ENCODE measurements at regions not wholly inside any gene's neighbourhood (a gene's known extent, or its start where the extent isn't known, plus 50 kb on each side); places are given as distances from the start of the nearest gene placed in this dataset.

DNA sequence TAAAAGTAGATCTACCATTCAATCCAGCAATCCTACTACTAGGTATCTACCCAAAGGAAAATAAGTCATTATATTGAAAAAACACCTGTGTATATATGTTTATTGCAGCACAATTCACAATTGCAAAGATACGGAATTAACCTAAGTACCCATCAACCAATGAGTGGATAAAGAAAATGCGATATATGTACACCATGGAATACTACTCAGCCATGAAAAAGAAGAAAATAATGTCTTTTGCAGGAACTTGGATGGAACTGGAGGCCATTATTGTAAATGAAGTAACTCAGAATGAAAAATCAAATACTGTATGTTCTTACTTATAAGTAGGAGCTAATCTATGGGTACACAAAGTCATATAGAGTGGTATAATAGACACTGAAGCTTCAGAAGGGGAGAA, 63.4 kb upstream of the PITX1 start:
- no peak overlapping the region for H3K4me2 ChIP-seq (ENCODE audit: low read depth, low read length)
- no peaks in the 10 kb centered on the region for H3K4me1 ChIP-seq (ENCODE audit: low read length)
- H3K27ac ChIP-seq (ENCODE audit: low read length) = no peak overlapping the region
- no peaks in the 10 kb centered on the region for H3K27me3 ChIP-seq (replicated peaks; ENCODE audit: insufficient read depth, low read length)
- DNase-seq = no peak
- no peaks in the 10 kb centered on the region for H3F3A ChIP-seq (ENCODE audit: insufficient read depth, low read length)
- H3K36me3 ChIP-seq (replicated peaks; ENCODE audit: insufficient read depth, low read length) = no peaks in the 10 kb centered on the region
- no peaks in the 10 kb centered on the region for H3K9me2 ChIP-seq (replicated peaks; ENCODE audit: insufficient read depth, low read length)
- H3K9me3 ChIP-seq (replicated peaks; ENCODE audit: insufficient read depth, low read length) = no peaks in the 10 kb centered on the region
- no peaks in the 10 kb centered on the region for H3K79me2 ChIP-seq (ENCODE audit: low read length)
- no peak overlapping the region for H3K4me3 ChIP-seq (ENCODE audit: low read length)
- no peak overlapping the region for H3K9ac ChIP-seq (ENCODE audit: low read length)
- H4K20me1 ChIP-seq (ENCODE audit: insufficient read depth, low read length) = no peaks in the 10 kb centered on the region
- TF ChIP-seq EZH2phosphoT487 (IDR thresholded peaks at IDR 0.05; ENCODE audit: low read length) = no peak
- TF ChIP-seq, protein P1, sequence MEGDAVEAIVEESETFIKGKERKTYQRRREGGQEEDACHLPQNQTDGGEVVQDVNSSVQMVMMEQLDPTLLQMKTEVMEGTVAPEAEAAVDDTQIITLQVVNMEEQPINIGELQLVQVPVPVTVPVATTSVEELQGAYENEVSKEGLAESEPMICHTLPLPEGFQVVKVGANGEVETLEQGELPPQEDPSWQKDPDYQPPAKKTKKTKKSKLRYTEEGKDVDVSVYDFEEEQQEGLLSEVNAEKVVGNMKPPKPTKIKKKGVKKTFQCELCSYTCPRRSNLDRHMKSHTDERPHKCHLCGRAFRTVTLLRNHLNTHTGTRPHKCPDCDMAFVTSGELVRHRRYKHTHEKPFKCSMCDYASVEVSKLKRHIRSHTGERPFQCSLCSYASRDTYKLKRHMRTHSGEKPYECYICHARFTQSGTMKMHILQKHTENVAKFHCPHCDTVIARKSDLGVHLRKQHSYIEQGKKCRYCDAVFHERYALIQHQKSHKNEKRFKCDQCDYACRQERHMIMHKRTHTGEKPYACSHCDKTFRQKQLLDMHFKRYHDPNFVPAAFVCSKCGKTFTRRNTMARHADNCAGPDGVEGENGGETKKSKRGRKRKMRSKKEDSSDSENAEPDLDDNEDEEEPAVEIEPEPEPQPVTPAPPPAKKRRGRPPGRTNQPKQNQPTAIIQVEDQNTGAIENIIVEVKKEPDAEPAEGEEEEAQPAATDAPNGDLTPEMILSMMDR (IDR thresholded peaks at IDR 0.05; ENCODE audit: low read length) = no peak
- no peak for TF ChIP-seq EZH2 (optimal IDR thresholded peaks at IDR 0.05; ENCODE audit: low read depth, low read length)
- H2AFZ ChIP-seq (ENCODE audit: low read length) = no peak overlapping the region

DNA sequence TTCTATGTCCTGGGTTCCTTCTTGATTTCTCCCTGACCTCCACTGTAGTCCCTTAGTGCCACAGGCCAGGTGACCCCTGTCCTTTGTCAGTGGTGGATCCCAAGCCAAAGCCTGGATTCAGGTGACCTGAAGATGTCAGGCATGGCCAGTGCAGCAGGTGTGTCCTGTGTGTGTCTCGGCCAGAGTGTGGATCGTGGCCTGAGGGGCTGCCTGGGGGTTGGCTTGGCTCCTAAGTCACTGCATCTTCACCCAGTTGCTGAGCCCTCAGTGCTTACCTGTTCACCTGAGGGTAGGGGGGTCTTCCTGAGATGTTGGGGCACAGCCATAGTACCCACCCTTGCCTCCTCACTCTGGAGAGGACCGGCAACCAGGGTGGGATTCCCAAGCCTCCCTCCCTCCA, 61.8 kb upstream of the PITX1 start:
- Histone ChIP-seq H3K4me1 (ENCODE audit: low read length) (no peaks in the 10 kb centered on the region), H3K4me2 (ENCODE audit: low read depth, low read length) (no peak overlapping the region), H3K36me3 (replicated peaks; ENCODE audit: insufficient read depth, low read length) (no peaks in the 10 kb centered on the region), H3K9me3 (replicated peaks; ENCODE audit: insufficient read depth, low read length) (no peaks in the 10 kb centered on the region), H4K20me1 (ENCODE audit: insufficient read depth, low read length) (no peaks in the 10 kb centered on the region), H3K9ac (ENCODE audit: low read length) (no peak overlapping the region), H2AFZ (ENCODE audit: low read length) (no peak overlapping the region), H3K27ac (ENCODE audit: low read length) (no peak overlapping the region), H3K4me3 (ENCODE audit: low read length) (no peak overlapping the region), H3K9me2 (replicated peaks; ENCODE audit: insufficient read depth, low read length) (no peaks in the 10 kb centered on the region), H3F3A (ENCODE audit: insufficient read depth, low read length) (no peaks in the 10 kb centered on the region), H3K79me2 (ENCODE audit: low read length) (no peaks in the 10 kb centered on the region), H3K27me3 (replicated peaks; ENCODE audit: insufficient read depth, low read length) (no peaks in the 10 kb centered on the region)
- TF ChIP-seq, protein P1 (IDR thresholded peaks at IDR 0.05; ENCODE audit: low read length) = no peak
- TF ChIP-seq EZH2 (optimal IDR thresholded peaks at IDR 0.05; ENCODE audit: low read depth, low read length) = no peak
- TF ChIP-seq EZH2phosphoT487 (IDR thresholded peaks at IDR 0.05; ENCODE audit: low read length) = no peak
- DNase-seq = no peak

DNA sequence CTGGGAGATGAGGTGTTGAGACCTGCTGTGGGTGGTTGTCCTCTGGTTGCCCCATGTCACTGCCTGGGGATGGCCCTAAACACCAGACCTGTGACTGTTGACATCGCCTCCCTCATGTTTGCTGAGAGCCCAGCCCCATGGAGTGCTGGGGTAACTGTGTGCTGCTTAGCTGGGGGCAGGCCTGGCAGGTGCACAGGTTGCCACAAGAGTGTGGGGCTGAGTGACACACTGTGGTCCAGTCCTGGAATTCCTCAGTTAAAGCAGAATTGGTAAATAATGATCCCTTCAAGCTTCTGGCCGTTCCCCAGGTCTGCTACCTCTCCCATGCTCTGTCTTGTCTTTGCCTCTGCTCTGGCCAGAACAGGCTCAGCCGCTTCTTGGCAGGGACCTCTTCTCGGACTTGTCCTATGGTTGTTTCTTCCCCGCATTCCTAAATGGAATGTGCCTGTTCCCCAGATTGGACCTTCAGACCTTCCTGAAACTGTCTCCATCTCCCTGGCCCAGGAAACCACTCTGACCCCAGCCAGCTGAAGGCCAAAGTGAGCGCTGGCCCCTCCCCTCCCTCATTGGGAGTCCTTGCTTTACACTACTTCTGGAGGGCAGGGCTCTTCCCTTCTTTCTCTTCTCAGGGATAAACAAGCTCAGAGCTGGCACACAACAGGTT, 61.2 kb upstream of the PITX1 start:
- Histone ChIP-seq H3K9me3 (replicated peaks; ENCODE audit: insufficient read depth, low read length) (no peaks in the 10 kb centered on the region), H4K20me1 (ENCODE audit: insufficient read depth, low read length) (no peaks in the 10 kb centered on the region), H3K27me3 (replicated peaks; ENCODE audit: insufficient read depth, low read length) (no peaks in the 10 kb centered on the region), H3K4me2 (ENCODE audit: low read depth, low read length) (no peak overlapping the region), H3F3A (ENCODE audit: insufficient read depth, low read length) (no peaks in the 10 kb centered on the region), H2AFZ (ENCODE audit: low read length) (no peak overlapping the region), H3K79me2 (ENCODE audit: low read length) (no peaks in the 10 kb centered on the region), H3K27ac (ENCODE audit: low read length) (no peak overlapping the region), H3K4me3 (ENCODE audit: low read length) (no peak overlapping the region), H3K4me1 (ENCODE audit: low read length) (no peaks in the 10 kb centered on the region), H3K36me3 (replicated peaks; ENCODE audit: insufficient read depth, low read length) (no peaks in the 10 kb centered on the region), H3K9me2 (replicated peaks; ENCODE audit: insufficient read depth, low read length) (no peaks in the 10 kb centered on the region), H3K9ac (ENCODE audit: low read length) (no peak overlapping the region)
- no peak for DNase-seq
- TF ChIP-seq EZH2 (optimal IDR thresholded peaks at IDR 0.05; ENCODE audit: low read depth, low read length) = no peak
- TF ChIP-seq EZH2phosphoT487 (IDR thresholded peaks at IDR 0.05; ENCODE audit: low read length) = no peak
- TF ChIP-seq, protein P1 (IDR thresholded peaks at IDR 0.05; ENCODE audit: low read length) = no peak
